Stomach (tissue), 8 donors: ENCODE measurements at regions not wholly inside any gene's neighbourhood (a gene's known extent, or its start where the extent isn't known, plus 50 kb on each side); places are given as distances from the start of the nearest gene placed in this dataset.

ENCODE experiments used
- DNase-seq, 2 donors: peaks; one replicate each; pipeline versions ENCODE4 v3.0.0 to v3.0.0-alpha.2; 2013 to 2019
- H3K27ac ChIP-seq, 5 donors: fragments of 200-600 bp in 4 of 5; sonication (generic) in 4 of 5; one replicate each; pipeline ENCODE4 v1.5.1; 2013 to 2019; ENCODE audit warnings: mild to moderate bottlenecking in 1 of 5, moderate library complexity in 1 of 5
- H3K27me3 ChIP-seq, 3 donors: fragments of 200-600 bp; sonication (generic); one replicate each; pipeline ENCODE4 v1.5.1; 2017 to 2019; ENCODE audit warnings: mixed run types in 1 of 3
- H3K36me3 ChIP-seq, 4 donors: fragments of 200-600 bp; sonication (generic); 1 replicate in 3 of 4; 2 replicates in 1 of 4; pipeline ENCODE4 v1.5.1; 2016 to 2019
- H3K4me1 ChIP-seq, 4 donors: fragments of 200-600 bp; sonication (generic); one replicate each; pipeline ENCODE4 v1.5.1; 2016 to 2019
- H3K4me3 ChIP-seq, 4 donors: fragments of 200-600 bp; sonication (generic) in 3 of 4; one replicate each; pipeline ENCODE4 v1.5.1; 2016 to 2019; ENCODE audit warnings: mild to moderate bottlenecking in 1 of 4
- H3K9me3 ChIP-seq, 4 donors: fragments of 200-600 bp; sonication (generic); one replicate each; pipeline ENCODE4 v1.5.1; 2016 to 2019
- EP300 ChIP-seq: sonication (generic); formaldehyde crosslinking; IDR thresholded peaks from one replicate; pipeline ENCODE4 v1.6.1; 2017; ENCODE audit warnings: antibody characterized with exemption
- POLR2A ChIP-seq, 4 donors: fragments of 450-650 bp; IDR thresholded peaks; one replicate each; pipeline ENCODE4 v1.6.1; 2016; ENCODE audit warnings: antibody characterized with exemption in 4 of 4, control low read depth in 2 of 4, mild to moderate bottlenecking in 1 of 4, moderate library complexity in 1 of 4
- POLR2AphosphoS5 ChIP-seq, 3 donors: sonication (generic); formaldehyde crosslinking; IDR thresholded peaks; one replicate each; pipeline ENCODE4 v1.6.1; 2016; ENCODE audit warnings: antibody characterized with exemption in 3 of 3
- WGBS, 5 donors: extraction: QIAGEN DNeasy Blood & Tissue Kit in 3 of 5; methylation state at CpG; one replicate each; pipeline versions ENCODE4 v1.1.5 to v1.1.7; 2013 to 2018; 5-methylcytosine and 5-hydroxymethylcytosine counted together
- intact Hi-C: fragments of 100-400 bp; cut with DNase I; formaldehyde crosslinking; loops from one replicate; pipeline ENCODE4 v1.15.1; 2023; ENCODE audit warnings: low total_unique reads
- TF ChIP-seq, protein P1 (sequence below), 7 experiments: fragments of 450-650 bp in 4 of 7; fragments of 200-600 bp in 3 of 7; sonication (generic) in 3 of 7; IDR thresholded peaks; one replicate each; pipeline ENCODE4 v1.5.1; 2016 to 2019; ENCODE audit warnings: antibody characterized with exemption in 7 of 7, control low read depth in 2 of 7, mild to moderate bottlenecking in 1 of 7
- donor health status: healthy with polysubstance abuse.
- donor health status: Bipolar disorder and iron deficiency.
- donor health status: healthy.

DNA sequence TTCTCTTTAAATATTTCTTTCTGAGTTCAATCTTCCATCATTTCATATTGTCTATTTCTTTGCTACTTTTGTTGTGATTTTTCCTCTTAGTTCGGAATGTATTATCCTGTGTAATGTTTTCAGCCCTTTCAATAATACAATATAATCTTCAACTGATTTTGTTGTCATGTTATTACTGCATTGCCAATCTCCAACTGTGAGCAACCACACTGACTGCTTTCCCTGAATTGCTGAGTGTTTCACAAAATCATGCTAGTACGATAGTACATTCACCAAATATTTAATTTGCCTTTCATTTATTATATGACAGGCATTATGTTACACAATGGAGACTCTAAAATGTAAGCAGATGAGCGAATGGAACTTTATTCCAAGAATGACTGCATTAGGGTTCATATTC, 744.3 kb upstream of the ATXN8OS start:
- H3K4me1 ChIP-seq, result no peaks in the 10 kb centered on the region
- H3K27me3 ChIP-seq, result no peaks in the 10 kb centered on the region
- H3K4me3 ChIP-seq, result no peak overlapping the region
- no peak for TF ChIP-seq EP300
- TF ChIP-seq, protein P1, sequence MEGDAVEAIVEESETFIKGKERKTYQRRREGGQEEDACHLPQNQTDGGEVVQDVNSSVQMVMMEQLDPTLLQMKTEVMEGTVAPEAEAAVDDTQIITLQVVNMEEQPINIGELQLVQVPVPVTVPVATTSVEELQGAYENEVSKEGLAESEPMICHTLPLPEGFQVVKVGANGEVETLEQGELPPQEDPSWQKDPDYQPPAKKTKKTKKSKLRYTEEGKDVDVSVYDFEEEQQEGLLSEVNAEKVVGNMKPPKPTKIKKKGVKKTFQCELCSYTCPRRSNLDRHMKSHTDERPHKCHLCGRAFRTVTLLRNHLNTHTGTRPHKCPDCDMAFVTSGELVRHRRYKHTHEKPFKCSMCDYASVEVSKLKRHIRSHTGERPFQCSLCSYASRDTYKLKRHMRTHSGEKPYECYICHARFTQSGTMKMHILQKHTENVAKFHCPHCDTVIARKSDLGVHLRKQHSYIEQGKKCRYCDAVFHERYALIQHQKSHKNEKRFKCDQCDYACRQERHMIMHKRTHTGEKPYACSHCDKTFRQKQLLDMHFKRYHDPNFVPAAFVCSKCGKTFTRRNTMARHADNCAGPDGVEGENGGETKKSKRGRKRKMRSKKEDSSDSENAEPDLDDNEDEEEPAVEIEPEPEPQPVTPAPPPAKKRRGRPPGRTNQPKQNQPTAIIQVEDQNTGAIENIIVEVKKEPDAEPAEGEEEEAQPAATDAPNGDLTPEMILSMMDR (IDR thresholded peaks at IDR 0.05), result no peak
- TF ChIP-seq POLR2AphosphoS5 (IDR thresholded peaks at IDR 0.05), result no peak
- TF ChIP-seq POLR2A (IDR thresholded peaks at IDR 0.05), result no peak
- intact Hi-C loops, result no loop called here
- no peak for DNase-seq
- H3K27ac ChIP-seq, result no peak overlapping the region
- WGBS, 5 donors, result 67 to 82% (median 74%) methylated on average over 3 of the region's 3 CpGs
- H3K36me3 ChIP-seq, result no peaks in the 10 kb centered on the region
- peaks cover 0 to 4% (median 0%) of the 10 kb centered on the region in 4 donors for H3K9me3 ChIP-seq

DNA sequence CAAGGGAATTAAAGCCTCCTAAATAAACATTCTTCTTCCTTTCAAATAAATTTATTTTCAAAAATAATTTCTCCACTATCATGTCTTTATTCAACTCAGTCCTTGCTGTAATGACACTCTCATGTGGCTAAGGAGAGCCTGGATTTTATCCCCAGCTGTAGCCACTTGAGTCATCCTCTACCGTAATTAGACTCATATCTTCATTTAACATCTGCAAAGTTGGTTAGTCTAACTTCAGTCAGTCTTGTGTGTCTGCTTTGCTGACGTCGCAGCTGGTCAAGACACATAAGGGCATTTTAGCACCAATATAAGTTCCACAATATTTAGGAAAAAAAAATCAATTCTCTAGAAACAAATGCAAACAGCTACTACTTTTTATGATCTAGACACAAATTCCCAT, 776.4 kb upstream of the ATXN8OS start:
- no peaks in the 10 kb centered on the region for H3K27me3 ChIP-seq
- H3K36me3 ChIP-seq, result no peaks in the 10 kb centered on the region
- WGBS, 5 donors, result 66 to 76% (median 68%) methylated on average over 3 of the region's 3 CpGs
- intact Hi-C loops, result no loop called here
- no peak for DNase-seq
- no peak overlapping the region for H3K27ac ChIP-seq
- H3K4me1 ChIP-seq, result no peaks in the 10 kb centered on the region
- H3K4me3 ChIP-seq, result no peak overlapping the region
- H3K9me3 ChIP-seq, result no peaks in the 10 kb centered on the region
- TF ChIP-seq EP300 (no peak), POLR2AphosphoS5 (IDR thresholded peaks at IDR 0.05) (no peak)

DNA sequence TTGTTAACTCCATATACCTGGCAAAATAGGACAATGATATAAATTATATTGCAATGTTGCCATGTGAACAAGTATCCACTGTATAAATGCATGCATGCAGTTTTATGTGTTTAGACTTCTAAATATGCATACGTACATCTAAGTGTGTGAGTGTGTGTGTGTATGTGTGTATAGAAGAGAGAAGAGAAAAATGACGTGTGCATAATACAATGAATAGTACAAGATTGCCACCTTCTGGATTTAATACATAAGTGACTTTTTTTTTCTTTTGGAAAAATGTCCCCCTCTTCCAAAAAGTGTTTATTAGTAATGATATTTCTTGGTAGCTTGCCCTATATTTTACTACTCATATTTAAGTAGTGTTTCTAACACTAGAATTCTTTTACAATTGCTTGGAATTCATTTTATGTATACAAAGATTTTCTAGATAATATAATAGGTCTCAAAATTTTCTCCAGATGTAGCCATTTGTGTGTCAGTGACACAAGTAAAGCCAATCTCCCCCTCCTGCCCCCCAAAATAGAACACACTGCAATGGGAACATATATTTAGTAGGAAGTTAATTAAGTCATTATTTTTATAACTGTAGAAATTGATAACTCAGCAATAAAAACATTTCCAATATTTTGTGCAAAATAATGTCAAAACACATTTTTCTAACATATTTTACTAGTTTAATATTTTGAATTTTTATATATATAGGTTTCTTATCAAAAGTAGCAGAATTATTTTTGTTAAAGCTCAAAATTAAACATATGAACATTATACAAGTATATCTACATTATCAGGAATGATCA, 783.3 kb upstream of the ATXN8OS start:
- intact Hi-C loops, result no loop called here
- Histone ChIP-seq H3K9me3 (no peaks in the 10 kb centered on the region), H3K4me1 (no peaks in the 10 kb centered on the region), H3K4me3 (no peak overlapping the region), H3K36me3 (no peaks in the 10 kb centered on the region), H3K27me3 (no peaks in the 10 kb centered on the region), H3K27ac (no peak overlapping the region)
- WGBS, 5 donors, result 1 to 9% (median 2%) methylated on average over 2 of the region's 2 CpGs
- DNase-seq, result peak in 1 of 2 donors; percentile 29
- TF ChIP-seq, protein P1 (IDR thresholded peaks at IDR 0.05), result peak in 2 of 7 experiments; percentile 16 to 20
- TF ChIP-seq POLR2AphosphoS5 (IDR thresholded peaks at IDR 0.05), result no peak

DNA sequence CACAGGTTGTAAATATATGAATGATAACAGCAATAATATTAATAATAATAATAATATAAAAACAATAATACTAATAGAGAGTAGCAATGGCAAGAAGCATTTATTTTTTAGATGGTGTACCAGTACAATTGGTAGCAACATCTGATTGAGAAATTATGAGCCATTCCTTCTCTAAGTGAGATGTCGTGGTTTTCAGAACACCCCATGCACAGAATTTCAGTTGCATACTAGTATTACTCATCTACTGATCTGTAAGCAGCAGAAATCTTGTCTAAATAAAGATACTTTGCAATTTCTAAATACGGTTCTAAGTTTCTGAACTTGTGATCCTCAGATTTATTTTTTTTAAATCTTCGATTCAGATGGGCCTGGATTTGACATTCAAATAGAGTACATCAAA, 788.0 kb upstream of the ATXN8OS start:
- Histone ChIP-seq H3K9me3 (no peaks in the 10 kb centered on the region), H3K27me3 (no peaks in the 10 kb centered on the region), H3K4me1 (no peaks in the 10 kb centered on the region), H3K36me3 (no peaks in the 10 kb centered on the region), H3K4me3 (no peak overlapping the region), H3K27ac (no peak overlapping the region)
- intact Hi-C loops, result no loop called here
- no peak for DNase-seq
- 63 to 80% (median 78%) methylated on average over 3 of the region's 3 CpGs for WGBS, 5 donors
- no peak for TF ChIP-seq POLR2AphosphoS5 (IDR thresholded peaks at IDR 0.05)
- TF ChIP-seq EP300, result no peak
- no peak for TF ChIP-seq POLR2A (IDR thresholded peaks at IDR 0.05)
- TF ChIP-seq, protein P1 (IDR thresholded peaks at IDR 0.05), result no peak

DNA sequence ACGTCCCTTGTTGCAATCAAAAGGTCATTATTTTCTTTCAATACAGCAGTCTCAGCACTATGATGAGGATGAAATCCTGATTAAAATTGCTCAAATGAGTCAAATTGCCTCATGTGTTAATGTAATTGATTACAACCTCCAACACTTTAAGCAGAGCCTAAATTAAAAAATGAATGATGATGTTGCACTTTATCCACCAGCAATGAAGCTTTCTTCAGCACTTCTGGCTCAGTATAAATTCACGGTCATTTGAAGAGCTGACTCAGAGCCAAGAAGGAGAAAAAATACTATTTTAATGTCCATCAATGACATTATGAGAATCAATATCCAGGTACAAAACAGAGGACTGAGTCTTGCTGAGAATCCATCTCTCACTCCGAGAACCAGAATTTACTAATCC, 792.6 kb upstream of the ATXN8OS start:
- Histone ChIP-seq H3K4me3 (no peak overlapping the region), H3K36me3 (no peaks in the 10 kb centered on the region), H3K27ac (no peak overlapping the region), H3K4me1 (no peaks in the 10 kb centered on the region), H3K27me3 (no peaks in the 10 kb centered on the region), H3K9me3 (no peaks in the 10 kb centered on the region)
- intact Hi-C loops, result no loop called here
- TF ChIP-seq POLR2AphosphoS5 (IDR thresholded peaks at IDR 0.05), result no peak
- no peak for TF ChIP-seq EP300
- TF ChIP-seq POLR2A (IDR thresholded peaks at IDR 0.05), result no peak
- TF ChIP-seq, protein P1 (IDR thresholded peaks at IDR 0.05), result no peak
- DNase-seq, result no peak
- 73 to 90% (median 79%) methylated on average over 3 of the region's 3 CpGs for WGBS, 5 donors
